Osteocyte (in vitro differentiated cells): ENCODE measurements at regions not wholly inside any gene's neighbourhood (a gene's known extent, or its start where the extent isn't known, plus 50 kb on each side); places are given as distances from the start of the nearest gene placed in this dataset.

Experiments used
- DNase-seq: peaks from one replicate; pipeline ENCODE4 v3.0.0; 2021; ENCODE audit warnings: mixed read lengths; ENCODE audit not compliant: unreplicated experiment; ENCODE audit errors: extremely low spot score
- H3K27ac Mint-ChIP-seq: one replicate; pipeline ENCODE4 v1.8.0; 2021; ENCODE audit warnings: mild to moderate bottlenecking, mixed read lengths; ENCODE audit not compliant: unreplicated experiment
- H3K27me3 Mint-ChIP-seq: one replicate; pipeline ENCODE4 v1.8.0; 2021; ENCODE audit warnings: mixed read lengths; ENCODE audit not compliant: unreplicated experiment
- H3K36me3 Mint-ChIP-seq: one replicate; pipeline ENCODE4 v1.8.0; 2021; ENCODE audit warnings: mixed read lengths; ENCODE audit not compliant: unreplicated experiment
- H3K4me1 Mint-ChIP-seq: one replicate; pipeline ENCODE4 v1.8.0; 2021; ENCODE audit warnings: mixed read lengths; ENCODE audit not compliant: unreplicated experiment
- H3K4me3 Mint-ChIP-seq: one replicate; pipeline ENCODE4 v1.8.0; 2021; ENCODE audit warnings: mild to moderate bottlenecking, moderate library complexity, mixed read lengths; ENCODE audit not compliant: unreplicated experiment
- H3K9me3 Mint-ChIP-seq: one replicate; pipeline ENCODE4 v1.8.0; 2021; ENCODE audit warnings: mixed read lengths; ENCODE audit not compliant: unreplicated experiment
- CTCF ChIP-seq: fragments of 200-600 bp; sonication (generic); IDR thresholded peaks from 2 replicates; pipeline ENCODE4 v1.5.0; 2021; ENCODE audit warnings: antibody characterized with exemption, mild to moderate bottlenecking, moderate library complexity

GRCh38 chr14:71585361-71585760 is 346.9 kb upstream of the RGS6 start:
- Mint-ChIP-seq H3K4me3 (no peak overlapping the region), H3K4me1 (peaks cover 43% of the 10 kb centered on the region), H3K27me3 (no peaks in the 10 kb centered on the region), H3K9me3 (no peaks in the 10 kb centered on the region), H3K27ac (no peak overlapping the region), H3K36me3 (no peaks in the 10 kb centered on the region)
- no peak for DNase-seq
- TF ChIP-seq CTCF = no peak

- Mint-ChIP-seq H3K4me3 (peak overlapping the region; percentile 64), H3K36me3 (no peaks in the 10 kb centered on the region), H3K27ac (peak overlapping the region; percentile 71), H3K27me3 (no peaks in the 10 kb centered on the region), H3K9me3 (no peaks in the 10 kb centered on the region), H3K4me1 (peaks cover 43% of the 10 kb centered on the region)
- no peak for TF ChIP-seq CTCF
- no peak for DNase-seq
Observed at GRCh38 chr14:71586131-71586897, 345.9 kb upstream of the RGS6 start.

GRCh38 chr14:71588028-71588427 is 344.2 kb upstream of the RGS6 start:
- H3K27ac Mint-ChIP-seq = no peak overlapping the region
- no peaks in the 10 kb centered on the region for H3K9me3 Mint-ChIP-seq
- H3K27me3 Mint-ChIP-seq = no peaks in the 10 kb centered on the region
- peaks cover 38% of the 10 kb centered on the region for H3K4me1 Mint-ChIP-seq
- no peak overlapping the region for H3K4me3 Mint-ChIP-seq
- DNase-seq = no peak
- no peak for TF ChIP-seq CTCF
- H3K36me3 Mint-ChIP-seq = no peaks in the 10 kb centered on the region

GRCh38 chr14:71588576-71589215 is 343.5 kb upstream of the RGS6 start:
- H3K9me3 Mint-ChIP-seq = no peaks in the 10 kb centered on the region
- H3K4me3 Mint-ChIP-seq = no peak overlapping the region
- TF ChIP-seq CTCF = no peak
- no peaks in the 10 kb centered on the region for H3K36me3 Mint-ChIP-seq
- H3K4me1 Mint-ChIP-seq = peaks cover 31% of the 10 kb centered on the region
- no peaks in the 10 kb centered on the region for H3K27me3 Mint-ChIP-seq
- H3K27ac Mint-ChIP-seq = no peak overlapping the region
- no peak for DNase-seq

GRCh38 chr14:71589609-71590008 is 342.6 kb upstream of the RGS6 start:
- TF ChIP-seq CTCF = no peak
- Mint-ChIP-seq H3K4me1 (peaks cover 32% of the 10 kb centered on the region), H3K4me3 (no peak overlapping the region)

More at GRCh38 chr14:71589609-71590008, 342.6 kb upstream of the RGS6 start:
- Mint-ChIP-seq H3K27me3 (no peaks in the 10 kb centered on the region), H3K9me3 (no peaks in the 10 kb centered on the region), H3K27ac (no peak overlapping the region), H3K36me3 (no peaks in the 10 kb centered on the region)
- no peak for DNase-seq
